Endodermal cell (in vitro differentiated cells): ENCODE measurements at regions not wholly inside any gene's neighbourhood (a gene's known extent, or its start where the extent isn't known, plus 50 kb on each side); places are given as distances from the start of the nearest gene placed in this dataset.

Source experiments
- DNase-seq: peaks from one replicate; pipeline ENCODE4 v3.0.0-alpha.2; 2017
- H3K27ac ChIP-seq: 2 replicates; pipeline ENCODE4 v1.5.1; 2013; ENCODE audit warnings: mild to moderate bottlenecking, low read depth, low read length, moderate library complexity
- H3K27me3 ChIP-seq: 2 replicates; pipeline ENCODE4 v1.6.1; 2013; ENCODE audit warnings: mild to moderate bottlenecking, low read length, moderate library complexity; ENCODE audit not compliant: insufficient read depth, control insufficient read depth, poor library complexity, severe bottlenecking
- H3K36me3 ChIP-seq: 2 replicates; pipeline ENCODE4 v1.7.0; 2013; ENCODE audit warnings: mild to moderate bottlenecking, low read length, moderate library complexity; ENCODE audit not compliant: control insufficient read depth, insufficient read depth
- H3K4me1 ChIP-seq: one replicate; pipeline ENCODE4 v1.7.0; 2013; ENCODE audit warnings: low read length; ENCODE audit not compliant: control insufficient read depth, insufficient read depth
- H3K4me3 ChIP-seq: 2 replicates; pipeline ENCODE4 v1.5.1; 2013; ENCODE audit warnings: mild to moderate bottlenecking, low read length, moderate library complexity
- H3K9ac ChIP-seq: 2 replicates; pipeline ENCODE4 v1.6.1; 2013; ENCODE audit warnings: mild to moderate bottlenecking, low read length, moderate library complexity; ENCODE audit not compliant: poor library complexity, severe bottlenecking; ENCODE audit errors: extremely low read depth
- H3K9me3 ChIP-seq: 2 replicates; pipeline ENCODE4 v1.6.1; 2013; ENCODE audit warnings: mild to moderate bottlenecking, low read length, moderate library complexity; ENCODE audit not compliant: control insufficient read depth
- H3K27ac Mint-ChIP-seq: 2 replicates; pipeline ENCODE4 v1.8.0; 2020; ENCODE audit warnings: mixed read lengths
- H3K27me3 Mint-ChIP-seq: 2 replicates; pipeline ENCODE4 v1.8.0; 2021; ENCODE audit warnings: mild to moderate bottlenecking, mixed read lengths; ENCODE audit not compliant: insufficient read depth
- H3K36me3 Mint-ChIP-seq: 2 replicates; pipeline ENCODE4 v1.8.0; 2020; ENCODE audit warnings: low read depth, mixed read lengths
- H3K4me1 Mint-ChIP-seq: 2 replicates; pipeline ENCODE4 v1.8.0; 2020; ENCODE audit warnings: mixed read lengths
- H3K4me3 Mint-ChIP-seq: 2 replicates; pipeline ENCODE4 v1.8.0; 2020; ENCODE audit warnings: mild to moderate bottlenecking, moderate library complexity, mixed read lengths
- H3K9me3 Mint-ChIP-seq: 2 replicates; pipeline ENCODE4 v1.8.0; 2020; ENCODE audit warnings: mild to moderate bottlenecking, mixed read lengths
- WGBS, 2 experiments: methylation state at CpG; one replicate each; pipeline versions ENCODE4 v1.1.5 to v1.1.7; 2013; ENCODE audit warnings: missing lambda C conversion rate in 2 of 2, mixed read lengths in 1 of 2; ENCODE audit not compliant: insufficient coverage in 1 of 2, insufficient read length in 1 of 2; 5-methylcytosine and 5-hydroxymethylcytosine counted together
- TF ChIP-seq, protein P1 (sequence below): fragments of 200-600 bp; sonication (generic); conservative IDR thresholded peaks from 2 replicates; pipeline ENCODE4 v1.5.0; 2021; ENCODE audit warnings: antibody characterized with exemption, mild to moderate bottlenecking

GRCh38 chr2:221762496-221762895, 190.4 kb upstream of the EPHA4 start:
- Histone ChIP-seq H3K4me3 (no peak overlapping the region), H3K9ac (no peak overlapping the region), H3K36me3 (no peaks in the 10 kb centered on the region), H3K27me3 (peaks cover 79% of the 10 kb centered on the region), H3K9me3 (peaks cover 11% of the 10 kb centered on the region), H3K4me1 (peaks cover 4% of the 10 kb centered on the region), H3K27ac (no peak overlapping the region)
- no peak for DNase-seq
- Mint-ChIP-seq H3K4me3 (no peak overlapping the region), H3K27me3 (peaks cover 74% of the 10 kb centered on the region), H3K27ac (no peak overlapping the region), H3K9me3 (peaks cover 4% of the 10 kb centered on the region), H3K4me1 (peaks cover 17% of the 10 kb centered on the region), H3K36me3 (no peaks in the 10 kb centered on the region)
- WGBS, 2 experiments = 94% methylated on average over 1 of the region's 1 CpG; no CpG with 5 or more reads in 1 of the 2 experiments
- TF ChIP-seq, protein P1, sequence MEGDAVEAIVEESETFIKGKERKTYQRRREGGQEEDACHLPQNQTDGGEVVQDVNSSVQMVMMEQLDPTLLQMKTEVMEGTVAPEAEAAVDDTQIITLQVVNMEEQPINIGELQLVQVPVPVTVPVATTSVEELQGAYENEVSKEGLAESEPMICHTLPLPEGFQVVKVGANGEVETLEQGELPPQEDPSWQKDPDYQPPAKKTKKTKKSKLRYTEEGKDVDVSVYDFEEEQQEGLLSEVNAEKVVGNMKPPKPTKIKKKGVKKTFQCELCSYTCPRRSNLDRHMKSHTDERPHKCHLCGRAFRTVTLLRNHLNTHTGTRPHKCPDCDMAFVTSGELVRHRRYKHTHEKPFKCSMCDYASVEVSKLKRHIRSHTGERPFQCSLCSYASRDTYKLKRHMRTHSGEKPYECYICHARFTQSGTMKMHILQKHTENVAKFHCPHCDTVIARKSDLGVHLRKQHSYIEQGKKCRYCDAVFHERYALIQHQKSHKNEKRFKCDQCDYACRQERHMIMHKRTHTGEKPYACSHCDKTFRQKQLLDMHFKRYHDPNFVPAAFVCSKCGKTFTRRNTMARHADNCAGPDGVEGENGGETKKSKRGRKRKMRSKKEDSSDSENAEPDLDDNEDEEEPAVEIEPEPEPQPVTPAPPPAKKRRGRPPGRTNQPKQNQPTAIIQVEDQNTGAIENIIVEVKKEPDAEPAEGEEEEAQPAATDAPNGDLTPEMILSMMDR = no peak

GRCh38 chr2:221761260-221761659, 189.2 kb upstream of the EPHA4 start:
- Mint-ChIP-seq H3K4me3 (no peak overlapping the region), H3K36me3 (no peaks in the 10 kb centered on the region), H3K27me3 (peaks cover 67% of the 10 kb centered on the region), H3K27ac (no peak overlapping the region), H3K4me1 (peaks cover 15% of the 10 kb centered on the region), H3K9me3 (peaks cover 4% of the 10 kb centered on the region)
- peaks cover 68% of the 10 kb centered on the region for H3K27me3 ChIP-seq
- DNase-seq = no peak
- H3K27ac ChIP-seq = no peak overlapping the region
- no peaks in the 10 kb centered on the region for H3K36me3 ChIP-seq
- H3K9me3 ChIP-seq = peaks cover 11% of the 10 kb centered on the region
- H3K9ac ChIP-seq = no peak overlapping the region
- no peak overlapping the region for H3K4me3 ChIP-seq
- TF ChIP-seq, protein P1 = no peak
- 83 to 86% methylated on average over 2 of the region's 2 CpGs for whole genome bisulfite sequencing, 2 experiments
- peaks cover 4% of the 10 kb centered on the region for H3K4me1 ChIP-seq

DNA sequence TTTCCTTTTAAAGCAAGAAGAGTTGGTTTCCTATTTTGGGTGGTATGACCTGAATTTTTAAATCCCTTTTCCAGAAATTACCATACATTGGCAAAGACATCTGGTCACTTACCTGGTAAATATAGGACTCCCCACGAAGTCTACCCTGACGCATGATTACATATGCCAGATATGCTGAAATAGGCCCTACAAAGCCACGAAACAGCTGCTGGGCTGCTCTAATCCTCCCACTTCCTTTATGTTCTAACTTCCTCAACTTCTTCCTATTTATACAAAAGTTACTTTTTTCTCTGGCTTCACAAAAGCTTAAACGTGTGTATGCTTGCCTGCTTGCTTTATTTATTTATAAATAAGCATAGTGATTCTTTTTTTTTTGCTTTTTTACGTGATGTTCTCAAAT, 186.0 kb upstream of the EPHA4 start:
- no peak for DNase-seq
- 83 to 90% methylated on average over 2 to 4 of the region's 5 CpGs for WGBS, 2 experiments
- no peak overlapping the region for H3K27ac Mint-ChIP-seq
- Histone ChIP-seq H3K36me3 (no peaks in the 10 kb centered on the region), H3K9ac (no peak overlapping the region), H3K4me3 (no peak overlapping the region), H3K27ac (no peak overlapping the region), H3K27me3 (peaks cover 46% of the 10 kb centered on the region), H3K9me3 (peaks cover 11% of the 10 kb centered on the region), H3K4me1 (peaks cover 4% of the 10 kb centered on the region)
- H3K36me3 Mint-ChIP-seq = no peaks in the 10 kb centered on the region
- H3K4me1 Mint-ChIP-seq = peaks cover 7% of the 10 kb centered on the region
- TF ChIP-seq, protein P1 = no peak
- H3K9me3 Mint-ChIP-seq = peaks cover 4% of the 10 kb centered on the region
- H3K4me3 Mint-ChIP-seq = no peak overlapping the region
- peaks cover 49% of the 10 kb centered on the region for H3K27me3 Mint-ChIP-seq
